ENCODE measurements at regions not wholly inside any gene's neighbourhood (a gene's known extent, or its start where the extent isn't known, plus 50 kb on each side); places are given as distances from the start of the nearest gene placed in this dataset.

GRCh38 chr14:34009956-34010355, 59.1 kb upstream of the EGLN3 start:
- DNase-seq, result no peak

- peak; percentile 31 to 51 for DNase-seq
These were observed 57.0 kb upstream of the EGLN3 start for GRCh38 chr14:34007902-34008301.

GRCh38 chr14:34005901-34006300, 55.0 kb upstream of the EGLN3 start:
- DNase-seq, result no peak

- no peak for DNase-seq
These were observed 54.0 kb upstream of the EGLN3 start for GRCh38 chr14:34004881-34005280.

- DNase-seq, result peak in 1 of 2 donors; percentile 2
These were observed 52.8 kb upstream of the EGLN3 start for GRCh38 chr14:34003691-34004090.

GRCh38 chr14:34003082-34003668, 52.3 kb upstream of the EGLN3 start:
- no peak for DNase-seq

Data from inflammatory macrophage (primary cell).